GM20000 (cell line): ENCODE measurements at regions not wholly inside any gene's neighbourhood (a gene's known extent, or its start where the extent isn't known, plus 50 kb on each side); places are given as distances from the start of the nearest gene placed in this dataset.

Experiments
- DNase-seq: peaks from one replicate; pipeline ENCODE4 v3.0.0; 2012; ENCODE audit warnings: low spot score
- CTCF ChIP-seq: IDR thresholded peaks from 2 replicates; pipeline ENCODE4 v1.5.1; 2012; ENCODE audit warnings: mild to moderate bottlenecking, control low read depth; ENCODE audit errors: extremely low read depth, missing control alignments

GRCh38 chr16:86889974-86890373, 311.6 kb downstream of the FOXL1 start:
- TF ChIP-seq CTCF: no peak
- DNase-seq: no peak

GRCh38 chr16:86891121-86891520, 312.8 kb downstream of the FOXL1 start:
- TF ChIP-seq CTCF: no peak
- DNase-seq: no peak

GRCh38 chr16:86891631-86892030, 313.3 kb downstream of the FOXL1 start:
- DNase-seq: no peak
- TF ChIP-seq CTCF: no peak

- no peak for TF ChIP-seq CTCF
- DNase-seq: no peak
Observed at GRCh38 chr16:86892509-86892908, 314.2 kb downstream of the FOXL1 start.

- no peak for DNase-seq
Observed at GRCh38 chr16:86893506-86893905, 315.2 kb downstream of the FOXL1 start.

GRCh38 chr16:86894029-86894567, 315.7 kb downstream of the FOXL1 start:
- TF ChIP-seq CTCF: no peak
- no peak for DNase-seq

More at GRCh38 chr16:86893506-86893905, 315.2 kb downstream of the FOXL1 start:
- TF ChIP-seq CTCF: no peak

GRCh38 chr16:86894925-86895324, 316.6 kb downstream of the FOXL1 start:
- DNase-seq: no peak
- no peak for TF ChIP-seq CTCF

- TF ChIP-seq CTCF: no peak
- no peak for DNase-seq
Observed at GRCh38 chr16:86895606-86896005, 317.3 kb downstream of the FOXL1 start.
